Endometrium (tissue), 2 donors: ENCODE measurements at regions not wholly inside any gene's neighbourhood (a gene's known extent, or its start where the extent isn't known, plus 50 kb on each side); places are given as distances from the start of the nearest gene placed in this dataset.

Source experiments
- FAIRE-seq: peaks from 2 replicates; lab custom pipeline; 2012; peaks lifted over from hg19 to GRCh38; lab: Jason Lieb, UNC
- donor health status: control.
- donor health status: control.

DNA sequence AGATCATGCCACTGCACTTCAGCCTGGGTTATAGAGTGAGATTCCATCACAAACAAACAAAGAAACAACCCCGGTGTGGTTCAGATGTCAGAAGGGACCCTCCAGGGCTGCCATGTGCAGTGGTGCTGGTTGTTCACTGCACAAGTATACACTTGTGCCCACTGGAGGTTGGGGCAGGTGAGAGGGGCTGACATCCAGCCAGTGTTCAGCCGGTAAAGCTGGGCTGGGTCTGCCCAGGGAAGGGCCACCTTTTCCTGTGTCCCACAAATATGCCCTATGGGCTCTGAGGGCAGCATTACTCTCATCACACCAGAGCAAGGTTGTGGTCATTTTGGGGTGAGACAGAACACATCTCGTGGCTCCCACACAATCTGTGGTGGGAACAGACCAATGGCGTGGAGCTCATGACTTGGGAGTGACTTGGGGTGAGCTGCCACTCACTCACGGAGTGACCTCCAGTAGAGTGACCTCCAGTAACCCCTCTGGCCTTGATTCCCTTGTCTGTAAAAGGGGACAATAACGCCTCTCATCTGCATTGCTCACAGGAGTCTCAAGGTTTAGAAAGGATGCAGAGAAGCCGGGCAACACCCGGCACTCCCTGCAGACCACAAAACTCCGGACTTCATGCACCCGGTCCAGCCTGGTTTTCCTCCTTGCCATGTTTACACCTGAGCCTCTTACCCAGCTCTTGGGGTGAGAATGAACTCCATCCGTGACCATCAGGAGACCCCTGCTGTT lies 69.0 kb upstream of the VRK1 start:
- FAIRE-seq: no peak

DNA sequence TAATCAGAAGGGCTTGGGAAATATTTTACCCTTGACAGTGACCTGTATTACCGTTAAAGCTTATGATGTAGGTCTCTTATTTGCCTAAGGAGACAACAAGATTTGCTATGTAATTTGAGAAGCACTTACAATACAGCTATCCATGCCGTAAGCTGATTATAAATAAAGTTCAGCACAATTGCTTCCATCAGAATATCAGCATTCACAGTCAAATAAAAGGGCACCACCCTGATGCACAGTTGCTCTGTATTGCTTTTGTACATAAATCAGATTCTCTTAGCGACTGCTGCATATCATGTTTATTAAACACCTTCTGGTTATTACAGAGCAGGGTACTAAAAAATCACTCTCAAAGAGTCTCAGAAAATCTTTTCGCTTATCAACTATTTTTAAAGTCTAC lies 67.3 kb upstream of the VRK1 start:
- no peak for FAIRE-seq

DNA sequence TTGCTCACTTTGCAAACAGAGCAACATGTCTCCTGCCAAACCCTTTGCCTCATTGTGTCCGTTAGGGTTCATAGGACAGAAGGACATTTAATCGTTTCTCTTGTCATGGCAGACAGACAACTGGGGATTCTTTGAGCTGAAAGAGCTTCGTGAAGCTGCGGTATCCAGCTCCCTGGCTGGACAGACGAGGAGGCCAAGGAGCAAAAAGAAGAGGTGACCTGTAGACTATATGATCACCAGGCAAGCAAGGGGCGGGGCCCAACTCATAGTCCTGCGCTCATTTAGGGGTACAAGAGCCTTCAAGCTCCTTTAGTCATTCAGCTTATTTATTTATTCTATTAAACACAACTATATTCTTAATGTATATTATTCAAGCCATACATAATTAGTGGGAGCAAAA lies 66.8 kb upstream of the VRK1 start:
- no peak for FAIRE-seq

DNA sequence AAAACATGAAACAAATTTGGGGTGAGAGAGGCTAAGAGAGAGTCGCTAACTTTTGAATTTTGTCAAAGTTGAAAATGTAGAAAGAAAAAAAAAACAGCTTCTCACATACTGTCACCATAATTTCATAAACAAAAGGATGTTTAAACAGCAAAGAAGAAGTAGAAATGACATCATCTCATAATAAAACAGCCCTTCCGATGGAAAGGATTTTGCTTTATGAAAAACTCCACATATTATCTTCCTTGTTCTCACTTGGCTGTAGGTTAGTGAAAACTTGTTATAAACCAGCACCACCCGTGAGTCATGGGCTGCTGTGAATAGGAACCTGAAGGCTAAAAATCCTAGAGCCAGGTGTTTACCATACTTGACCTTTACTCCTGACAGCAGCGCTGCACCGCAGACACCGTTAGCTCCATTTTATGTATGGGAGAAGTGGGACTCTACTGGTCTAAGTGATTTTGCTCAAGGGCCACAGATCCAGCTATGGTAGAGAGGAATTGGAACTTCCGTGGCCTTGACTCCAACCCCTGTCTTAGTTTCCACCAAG lies 63.0 kb upstream of the VRK1 start:
- FAIRE-seq: no peak

DNA sequence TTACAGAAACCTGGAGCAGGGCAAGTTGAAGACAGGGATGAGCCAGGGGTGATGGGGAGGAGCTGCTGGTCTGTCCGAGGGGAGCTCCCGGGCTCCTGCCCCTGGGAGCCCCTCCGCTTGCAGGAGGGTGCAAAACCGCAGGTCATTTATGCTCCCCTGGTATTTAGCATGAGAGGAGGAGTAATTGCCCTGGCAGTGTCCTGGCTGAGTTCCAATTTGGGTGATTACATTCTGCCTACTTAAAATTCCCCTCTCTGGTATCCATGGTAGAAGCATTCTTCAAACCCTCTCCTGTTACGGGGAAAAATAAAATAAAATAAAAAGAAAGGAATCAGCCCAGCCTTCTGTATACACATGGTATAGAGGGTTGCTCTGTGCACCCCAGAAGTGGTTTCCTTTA lies 61.7 kb upstream of the VRK1 start:
- no peak for FAIRE-seq

DNA sequence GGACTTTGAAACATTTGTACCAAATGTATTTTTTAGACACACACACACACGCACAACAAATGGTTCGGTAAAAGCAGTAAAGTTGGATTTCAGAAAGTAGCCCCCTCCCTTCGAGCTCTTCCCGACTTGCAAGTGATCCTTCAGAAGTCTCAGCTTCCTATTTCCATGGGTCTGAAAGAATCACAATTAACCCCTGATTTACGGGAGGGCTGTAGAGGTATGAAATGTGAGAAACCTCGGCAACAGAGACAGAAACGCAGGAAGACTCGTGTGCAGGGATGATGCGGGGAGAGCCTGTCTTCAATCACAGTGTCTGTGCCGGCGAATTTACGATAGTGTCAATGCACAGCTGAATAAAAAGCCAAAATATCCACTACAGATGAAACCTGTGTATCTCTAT lies 60.7 kb upstream of the VRK1 start:
- no peak for FAIRE-seq

- no peak for FAIRE-seq
These were observed 59.3 kb upstream of the VRK1 start for GRCh38 chr14:96737881-96738280.

GRCh38 chr14:96739200-96739910 lies 57.8 kb upstream of the VRK1 start:
- FAIRE-seq: no peak

DNA sequence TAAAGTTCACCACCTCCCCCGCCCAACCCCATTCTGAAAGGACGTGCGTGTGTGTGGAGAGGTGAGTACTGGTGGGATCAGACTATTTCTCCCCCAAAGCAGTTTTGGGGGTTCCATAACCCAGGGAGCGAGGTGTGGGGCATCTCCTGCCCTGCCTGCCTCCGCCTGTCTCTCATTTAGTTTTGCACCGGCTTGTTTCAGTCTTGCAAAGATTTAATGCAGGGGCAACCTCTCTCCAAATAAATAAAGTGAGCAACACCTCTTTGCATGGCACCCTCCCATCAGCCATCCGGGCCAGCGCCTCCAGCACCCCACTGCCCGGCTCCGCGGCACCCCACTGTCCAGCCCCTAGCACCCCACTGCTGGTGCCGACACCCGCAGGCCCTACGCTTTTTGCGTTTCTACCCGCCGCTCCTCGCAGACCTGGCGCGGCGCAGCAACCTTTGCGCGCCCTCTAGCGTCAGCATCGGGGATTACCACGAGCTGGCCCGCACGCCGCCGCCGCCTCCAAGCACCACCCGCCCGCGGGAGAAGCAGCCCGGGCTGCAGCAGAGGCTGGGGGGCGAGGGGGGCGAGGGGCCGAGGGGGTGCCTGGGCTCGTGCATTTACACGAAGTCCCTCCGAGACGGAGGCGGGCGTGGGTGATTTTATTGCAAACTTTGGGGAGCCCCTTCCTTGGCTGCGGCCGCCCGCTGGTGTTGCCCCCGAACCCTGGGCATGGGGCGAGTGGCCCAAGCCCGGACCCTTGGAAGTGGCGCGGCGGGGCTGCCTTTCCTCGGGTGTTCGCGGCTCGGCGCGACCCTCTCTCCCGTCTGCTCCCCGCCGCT lies 55.8 kb upstream of the VRK1 start:
- no peak for FAIRE-seq

GRCh38 chr14:96744262-96744661 lies 52.9 kb upstream of the VRK1 start:
- no peak for FAIRE-seq

DNA sequence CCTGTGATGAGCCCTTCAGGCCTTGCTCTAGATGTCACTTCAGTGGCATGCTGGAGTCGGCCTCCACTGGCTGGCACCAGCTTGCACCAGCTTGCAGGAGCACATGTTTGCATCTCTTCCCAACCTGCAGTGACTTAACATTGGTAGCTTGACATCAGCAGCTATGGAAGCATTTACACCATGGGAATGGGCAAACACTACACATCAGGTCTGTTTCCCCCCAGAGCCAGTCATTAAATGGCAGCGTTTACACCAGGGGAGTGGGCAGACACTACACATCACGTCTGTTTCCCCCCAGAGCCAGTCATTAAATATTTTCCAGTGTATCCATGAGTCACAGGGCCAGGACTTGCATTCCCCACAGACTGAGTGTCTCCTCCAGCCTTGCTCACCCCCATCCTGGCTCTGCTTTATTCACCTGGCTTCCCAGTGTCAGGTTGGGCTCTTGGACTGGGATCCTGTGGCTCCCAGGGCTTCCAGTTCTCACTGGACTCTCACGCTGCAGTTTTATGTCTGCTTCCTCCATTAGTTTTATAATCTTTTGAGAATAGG lies 51.6 kb upstream of the VRK1 start:
- FAIRE-seq: no peak

- FAIRE-seq: no peak
These were observed 51.1 kb upstream of the VRK1 start for GRCh38 chr14:96746101-96746500.

DNA sequence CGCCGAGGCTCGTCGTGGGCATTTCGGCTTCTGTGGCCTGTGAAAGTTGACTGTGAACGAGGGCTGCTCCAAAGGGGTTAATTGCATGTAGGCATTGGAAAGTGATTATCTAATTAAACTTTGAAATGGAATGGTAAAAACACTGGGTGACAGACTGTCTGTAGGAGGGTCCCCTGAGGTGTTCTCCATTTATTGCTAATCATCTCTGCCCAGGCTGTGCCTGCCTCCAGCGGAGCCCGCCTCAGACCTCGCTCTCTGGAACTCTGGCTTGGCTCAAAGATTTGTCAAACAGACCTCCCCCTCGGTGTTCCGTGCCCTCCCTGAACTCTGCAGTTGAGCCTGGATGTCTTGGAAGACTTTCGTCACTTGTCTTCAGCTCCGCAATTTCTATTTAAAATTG lies 50.2 kb upstream of the VRK1 start:
- no peak for FAIRE-seq
